ENCODE measurements at regions not wholly inside any gene's neighbourhood (a gene's known extent, or its start where the extent isn't known, plus 50 kb on each side); places are given as distances from the start of the nearest gene placed in this dataset.

GRCh38 chr13:66071029-66071428 lies 1159.1 kb downstream of the PCDH9 start:
- TF ChIP-seq CTCF (IDR thresholded peaks at IDR 0.05; ENCODE audit: low read depth, low read length), result no peak
- no peak for TF ChIP-seq EZH2phosphoT487 (IDR thresholded peaks at IDR 0.05; ENCODE audit: low read depth)
